ENCODE measurements at regions not wholly inside any gene's neighbourhood (a gene's known extent, or its start where the extent isn't known, plus 50 kb on each side); places are given as distances from the start of the nearest gene placed in this dataset.

DNA sequence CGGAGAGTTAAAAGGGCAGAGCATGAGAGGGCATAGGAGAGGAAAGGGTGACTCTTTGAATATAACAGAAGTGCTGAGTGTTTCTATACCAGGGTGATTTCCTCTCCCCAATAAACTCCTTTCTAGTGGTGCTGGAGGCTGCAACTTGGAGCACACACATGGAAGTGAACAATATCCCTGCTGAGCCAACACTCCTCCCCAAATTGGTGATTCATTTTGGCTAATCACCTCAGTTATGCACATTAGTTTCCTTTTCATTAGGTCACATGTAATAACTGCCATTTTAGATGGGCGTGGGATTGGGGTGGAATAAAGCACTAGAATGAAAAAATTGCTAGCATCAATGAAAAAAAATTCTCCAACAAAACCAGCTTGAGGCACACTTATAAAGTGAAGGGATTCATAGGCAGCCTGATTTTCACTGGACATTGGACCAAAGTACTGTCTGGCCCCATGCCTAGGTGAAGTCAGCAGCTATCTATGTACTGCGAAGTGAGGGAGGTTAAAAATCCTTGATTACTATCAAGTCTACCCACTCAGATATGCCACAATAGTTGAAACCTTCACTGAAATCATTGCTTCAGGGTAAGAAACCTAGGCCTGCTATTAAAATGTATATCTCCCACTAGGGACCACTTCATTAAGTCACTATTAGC is 174.0 kb downstream of the GLUD2 start:
- no peak for TF ChIP-seq POLR2AphosphoS5 (IDR thresholded peaks at IDR 0.05)
- TF ChIP-seq, protein P1, sequence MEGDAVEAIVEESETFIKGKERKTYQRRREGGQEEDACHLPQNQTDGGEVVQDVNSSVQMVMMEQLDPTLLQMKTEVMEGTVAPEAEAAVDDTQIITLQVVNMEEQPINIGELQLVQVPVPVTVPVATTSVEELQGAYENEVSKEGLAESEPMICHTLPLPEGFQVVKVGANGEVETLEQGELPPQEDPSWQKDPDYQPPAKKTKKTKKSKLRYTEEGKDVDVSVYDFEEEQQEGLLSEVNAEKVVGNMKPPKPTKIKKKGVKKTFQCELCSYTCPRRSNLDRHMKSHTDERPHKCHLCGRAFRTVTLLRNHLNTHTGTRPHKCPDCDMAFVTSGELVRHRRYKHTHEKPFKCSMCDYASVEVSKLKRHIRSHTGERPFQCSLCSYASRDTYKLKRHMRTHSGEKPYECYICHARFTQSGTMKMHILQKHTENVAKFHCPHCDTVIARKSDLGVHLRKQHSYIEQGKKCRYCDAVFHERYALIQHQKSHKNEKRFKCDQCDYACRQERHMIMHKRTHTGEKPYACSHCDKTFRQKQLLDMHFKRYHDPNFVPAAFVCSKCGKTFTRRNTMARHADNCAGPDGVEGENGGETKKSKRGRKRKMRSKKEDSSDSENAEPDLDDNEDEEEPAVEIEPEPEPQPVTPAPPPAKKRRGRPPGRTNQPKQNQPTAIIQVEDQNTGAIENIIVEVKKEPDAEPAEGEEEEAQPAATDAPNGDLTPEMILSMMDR (IDR thresholded peaks at IDR 0.05): no peak

Measured in prostate gland (tissue), 2 donors.